Parathyroid adenoma (tissue), 2 donors: ENCODE measurements at regions not wholly inside any gene's neighbourhood (a gene's known extent, or its start where the extent isn't known, plus 50 kb on each side); places are given as distances from the start of the nearest gene placed in this dataset.

ENCODE experiments used
- H2AFZ ChIP-seq: fragments of 300-600 bp; sonication (generic); one replicate; pipeline ENCODE4 v1.7.0; 2017; ENCODE audit warnings: antibody characterized with exemption, mild to moderate bottlenecking
- H3K27ac ChIP-seq: fragments of 300-600 bp; sonication (generic); one replicate; pipeline ENCODE4 v1.7.0; 2017
- H3K27me3 ChIP-seq: fragments of 300-600 bp; sonication (generic); one replicate; pipeline ENCODE4 v1.7.0; 2017; ENCODE audit warnings: low read length; ENCODE audit not compliant: control insufficient read depth, insufficient read depth
- H3K36me3 ChIP-seq: fragments of 300-600 bp; sonication (generic); one replicate; pipeline ENCODE4 v1.7.0; 2017; ENCODE audit warnings: low read length; ENCODE audit not compliant: control insufficient read depth, insufficient read depth
- H3K4me1 ChIP-seq: fragments of 300-600 bp; sonication (generic); one replicate; pipeline ENCODE4 v1.7.0; 2017; ENCODE audit warnings: control low read depth
- H3K4me2 ChIP-seq: fragments of 300-600 bp; sonication (generic); one replicate; pipeline ENCODE4 v1.7.0; 2017; ENCODE audit warnings: low read length
- H3K4me3 ChIP-seq: fragments of 300-600 bp; sonication (generic); one replicate; pipeline ENCODE4 v1.7.0; 2017; ENCODE audit warnings: low read depth, low read length
- H3K79me2 ChIP-seq: fragments of 300-600 bp; sonication (generic); one replicate; pipeline ENCODE4 v1.7.0; 2017; ENCODE audit warnings: control low read depth
- H3K9ac ChIP-seq: fragments of 300-600 bp; sonication (generic); one replicate; pipeline ENCODE4 v1.7.0; 2017; ENCODE audit warnings: mild to moderate bottlenecking
- H3K9me3 ChIP-seq: fragments of 300-600 bp; sonication (generic); one replicate; pipeline ENCODE4 v1.7.0; 2017; ENCODE audit warnings: low read length; ENCODE audit not compliant: control insufficient read depth
- CTCF ChIP-seq: fragments of 300-600 bp; sonication (generic); IDR thresholded peaks from one replicate; pipeline ENCODE4 v1.7.0; 2017; ENCODE audit warnings: antibody characterized with exemption, mild to moderate bottlenecking
- donor health status: primary hyperparathyroidism.

GRCh38 chr3:13934813-13935212 is 54.9 kb upstream of the WNT7A start:
- H3K27ac ChIP-seq: no peak overlapping the region

GRCh38 chr3:13934315-13934714 is 54.4 kb upstream of the WNT7A start:
- no peaks in the 10 kb centered on the region for H3K27me3 ChIP-seq
- no peaks in the 10 kb centered on the region for H3K9me3 ChIP-seq
- no peak overlapping the region for H2AFZ ChIP-seq
- H3K9ac ChIP-seq: no peak overlapping the region
- H3K4me1 ChIP-seq: no peaks in the 10 kb centered on the region
- H3K4me3 ChIP-seq: no peak overlapping the region
- H3K79me2 ChIP-seq: no peaks in the 10 kb centered on the region
- no peak overlapping the region for H3K4me2 ChIP-seq
- H3K36me3 ChIP-seq: no peaks in the 10 kb centered on the region
- no peak for TF ChIP-seq CTCF
- no peak overlapping the region for H3K27ac ChIP-seq

More at GRCh38 chr3:13934813-13935212, 54.9 kb upstream of the WNT7A start:
- Histone ChIP-seq H3K9me3 (no peaks in the 10 kb centered on the region), H3K79me2 (no peaks in the 10 kb centered on the region), H2AFZ (no peak overlapping the region), H3K4me3 (no peak overlapping the region), H3K4me2 (no peak overlapping the region), H3K27me3 (no peaks in the 10 kb centered on the region), H3K9ac (no peak overlapping the region), H3K4me1 (no peaks in the 10 kb centered on the region), H3K36me3 (no peaks in the 10 kb centered on the region)
- no peak for TF ChIP-seq CTCF

- no peaks in the 10 kb centered on the region for H3K79me2 ChIP-seq
- H3K9ac ChIP-seq: no peak overlapping the region
- no peak overlapping the region for H2AFZ ChIP-seq
Observed at GRCh38 chr3:13932578-13933295, 52.9 kb upstream of the WNT7A start.

GRCh38 chr3:13931172-13931571 is 51.3 kb upstream of the WNT7A start:
- TF ChIP-seq CTCF: no peak
- Histone ChIP-seq H3K79me2 (no peaks in the 10 kb centered on the region), H3K9ac (no peak overlapping the region), H3K27ac (no peak overlapping the region), H3K27me3 (no peaks in the 10 kb centered on the region), H3K4me3 (no peak overlapping the region), H2AFZ (no peak overlapping the region), H3K4me2 (no peak overlapping the region), H3K36me3 (no peaks in the 10 kb centered on the region), H3K9me3 (no peaks in the 10 kb centered on the region), H3K4me1 (no peaks in the 10 kb centered on the region)

More at GRCh38 chr3:13932578-13933295, 52.9 kb upstream of the WNT7A start:
- Histone ChIP-seq H3K9me3 (no peaks in the 10 kb centered on the region), H3K4me1 (no peaks in the 10 kb centered on the region), H3K4me2 (peak overlapping the region; percentile 63), H3K27ac (no peak overlapping the region), H3K4me3 (peak overlapping the region; percentile 59), H3K36me3 (no peaks in the 10 kb centered on the region), H3K27me3 (no peaks in the 10 kb centered on the region)
- TF ChIP-seq CTCF: no peak
